Tibial artery (tissue), 4 donors: ENCODE measurements at regions not wholly inside any gene's neighbourhood (a gene's known extent, or its start where the extent isn't known, plus 50 kb on each side); places are given as distances from the start of the nearest gene placed in this dataset.

ENCODE experiments used
- DNase-seq, 2 donors: peaks; one replicate each; pipeline ENCODE4 v3.0.0-alpha.2; 2019
- H3K27ac ChIP-seq, 2 donors: fragments of 200-600 bp; sonication (generic) in 1 of 2; 1 replicate in 1 of 2; 2 replicates in 1 of 2; pipeline ENCODE4 v1.5.1; 2018 to 2019; ENCODE audit warnings: mild to moderate bottlenecking in 1 of 2
- H3K27me3 ChIP-seq, 2 donors: fragments of 200-600 bp; sonication (generic) in 1 of 2; one replicate each; pipeline versions ENCODE4 v1.5.1 to v1.6.0; 2016 to 2019
- H3K36me3 ChIP-seq, 3 donors: fragments of 200-600 bp; sonication (generic) in 2 of 3; one replicate each; pipeline ENCODE4 v1.5.1; 2016 to 2019; ENCODE audit warnings: mild to moderate bottlenecking in 2 of 3
- H3K4me1 ChIP-seq, 4 donors: fragments of 200-600 bp; sonication (generic) in 2 of 4; 1 replicate in 3 of 4; 2 replicates in 1 of 4; pipeline ENCODE4 v1.5.1; 2016 to 2019
- H3K4me3 ChIP-seq, 2 donors: fragments of 200-600 bp; sonication (generic) in 1 of 2; 1 replicate in 1 of 2; 2 replicates in 1 of 2; pipeline ENCODE4 v1.5.1; 2018 to 2019; ENCODE audit warnings: mild to moderate bottlenecking in 2 of 2
- H3K9me3 ChIP-seq, 3 donors: fragments of 200-600 bp; sonication (generic) in 1 of 3; one replicate each; pipeline ENCODE4 v1.5.1; 2016 to 2019
- CTCF ChIP-seq, 2 experiments: fragments of 200-600 bp in 1 of 2; fragments of 450-650 bp in 1 of 2; IDR thresholded peaks; one replicate each; pipeline ENCODE4 v1.5.1; 2017 to 2019; ENCODE audit warnings: antibody characterized with exemption in 2 of 2, mild to moderate bottlenecking in 1 of 2, moderate library complexity in 1 of 2
- intact Hi-C: fragments of 100-400 bp; cut with DNase I; formaldehyde crosslinking; loops from one replicate; pipeline ENCODE4 v1.15.0; 2023; ENCODE audit warnings: low total_unique reads

GRCh38 chr1:163013826-163014600 lies 55.1 kb upstream of the RGS4 start:
- Histone ChIP-seq H3K27me3 (no peaks in the 10 kb centered on the region), H3K4me3 (no peak overlapping the region), H3K9me3 (peaks cover 0 to 27% (median 15%) of the 10 kb centered on the region in 3 donors), H3K4me1 (no peaks in the 10 kb centered on the region), H3K36me3 (no peaks in the 10 kb centered on the region), H3K27ac (no peak overlapping the region)
- TF ChIP-seq CTCF (IDR thresholded peaks at IDR 0.05) = no peak
- intact Hi-C loops = no loop called here
- no peak for DNase-seq

DNA sequence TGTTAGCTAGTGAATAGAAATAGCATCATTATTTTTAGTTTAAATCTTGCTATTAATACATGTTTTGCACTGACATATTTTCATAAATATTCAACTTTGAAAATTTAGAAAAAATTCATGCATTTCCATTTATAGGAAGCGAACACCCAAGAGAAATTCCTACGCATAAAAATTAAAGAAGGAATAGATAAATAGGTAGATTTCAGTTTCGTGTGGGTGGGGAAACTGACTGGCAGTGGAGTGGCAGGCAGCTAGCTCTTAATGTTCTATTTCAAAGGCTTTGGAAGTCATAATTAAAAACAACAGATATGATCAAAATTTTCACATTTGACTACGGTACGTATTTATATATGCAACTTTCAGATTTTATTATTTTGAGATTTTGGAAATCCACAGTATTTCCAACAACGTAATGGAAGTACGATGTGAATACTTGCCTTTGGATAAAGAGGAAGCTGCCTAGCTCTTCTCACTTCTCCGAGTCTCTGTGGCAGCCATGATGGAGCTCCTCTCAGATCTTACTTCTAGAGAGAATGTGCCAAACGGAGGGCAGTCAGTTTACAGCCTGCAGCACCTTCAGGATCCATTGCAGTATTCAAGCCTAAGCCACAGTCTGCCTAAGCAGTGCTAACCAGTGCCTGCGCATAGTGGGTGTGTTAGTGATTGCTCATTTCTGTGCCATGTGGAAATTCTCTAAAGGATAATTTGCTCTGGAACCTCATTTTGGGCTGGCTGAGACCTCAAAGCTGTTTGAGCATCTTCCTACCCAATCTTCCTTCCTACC lies 62.9 kb upstream of the RGS4 start:
- H3K36me3 ChIP-seq = no peaks in the 10 kb centered on the region
- intact Hi-C loops = no loop called here
- no peak for TF ChIP-seq CTCF (IDR thresholded peaks at IDR 0.05)
- no peaks in the 10 kb centered on the region for H3K9me3 ChIP-seq
- H3K27me3 ChIP-seq = no peaks in the 10 kb centered on the region
- H3K27ac ChIP-seq = no peak overlapping the region
- no peak for DNase-seq
- no peak overlapping the region for H3K4me3 ChIP-seq
- no peaks in the 10 kb centered on the region for H3K4me1 ChIP-seq

DNA sequence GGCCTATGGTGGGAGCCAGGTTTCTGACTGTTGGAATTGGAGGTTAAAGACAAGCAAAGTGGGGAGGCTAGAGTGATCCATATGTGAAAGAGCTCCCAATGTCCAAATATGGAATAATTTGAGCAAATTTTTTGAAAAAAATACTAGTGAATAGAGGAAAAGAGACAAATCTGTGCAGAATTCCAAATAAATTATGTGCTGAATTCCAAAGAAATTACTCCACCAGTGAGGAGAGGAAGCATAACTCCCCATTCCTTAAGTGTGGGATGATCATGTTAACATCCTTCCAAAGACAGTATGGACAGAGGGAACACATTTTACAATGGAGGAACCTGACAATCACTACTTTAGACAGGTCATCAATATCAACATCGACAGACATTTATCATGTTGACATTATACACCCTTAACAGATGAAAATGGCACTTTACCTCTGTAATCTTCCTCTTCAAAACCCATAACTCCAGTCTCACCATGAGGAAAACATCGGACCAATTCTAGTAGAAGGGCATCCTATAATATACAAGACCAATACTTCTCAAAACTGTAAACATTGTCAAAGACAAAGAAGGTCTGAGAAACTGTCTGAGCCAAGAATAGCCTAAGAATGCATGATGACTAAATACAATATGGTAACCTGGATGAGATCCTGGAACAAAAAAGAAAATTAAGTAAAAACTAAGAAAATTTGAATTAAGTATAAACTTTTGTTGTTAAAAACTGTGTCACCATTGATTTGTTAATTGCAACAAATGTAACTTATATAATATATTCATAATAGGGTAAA lies 71.5 kb upstream of the RGS4 start:
- H3K27ac ChIP-seq = no peak overlapping the region
- no peak overlapping the region for H3K4me3 ChIP-seq
- H3K27me3 ChIP-seq = no peaks in the 10 kb centered on the region
- no peaks in the 10 kb centered on the region for H3K4me1 ChIP-seq
- H3K9me3 ChIP-seq = no peaks in the 10 kb centered on the region
- intact Hi-C loops = no loop called here
- no peaks in the 10 kb centered on the region for H3K36me3 ChIP-seq
- TF ChIP-seq CTCF (IDR thresholded peaks at IDR 0.05) = no peak
- DNase-seq = no peak

- no peak for TF ChIP-seq CTCF (IDR thresholded peaks at IDR 0.05)
- Histone ChIP-seq H3K27ac (no peak overlapping the region), H3K36me3 (no peaks in the 10 kb centered on the region), H3K4me3 (no peak overlapping the region), H3K27me3 (no peaks in the 10 kb centered on the region), H3K9me3 (no peaks in the 10 kb centered on the region), H3K4me1 (no peaks in the 10 kb centered on the region)
- no peak for DNase-seq
- intact Hi-C loops = no loop called here
Measured at GRCh38 chr1:162996261-162996660, 72.9 kb upstream of the RGS4 start.

GRCh38 chr1:162994921-162995320 lies 74.2 kb upstream of the RGS4 start:
- no peaks in the 10 kb centered on the region for H3K9me3 ChIP-seq
- TF ChIP-seq CTCF (IDR thresholded peaks at IDR 0.05) = no peak
- DNase-seq = no peak
- no peak overlapping the region for H3K4me3 ChIP-seq
- H3K27ac ChIP-seq = no peak overlapping the region
- no peaks in the 10 kb centered on the region for H3K27me3 ChIP-seq
- intact Hi-C loops = no loop called here
- H3K36me3 ChIP-seq = no peaks in the 10 kb centered on the region
- no peaks in the 10 kb centered on the region for H3K4me1 ChIP-seq
